ENCODE measurements at regions not wholly inside any gene's neighbourhood (a gene's known extent, or its start where the extent isn't known, plus 50 kb on each side); places are given as distances from the start of the nearest gene placed in this dataset.

- no peaks in the 10 kb centered on the region for H4K20me1 ChIP-seq (ENCODE audit: insufficient read depth, poor library complexity, severe bottlenecking)
- H3K9me2 ChIP-seq (replicated peaks; ENCODE audit: insufficient read depth) = no peaks in the 10 kb centered on the region
- no peak for DNase-seq (ENCODE audit: low spot score)
- no peak overlapping the region for H3K4me3 ChIP-seq
- H3K4me2 ChIP-seq = no peak overlapping the region
- no peaks in the 10 kb centered on the region for H3K79me2 ChIP-seq
- no peaks in the 10 kb centered on the region for H3K9me3 ChIP-seq (ENCODE audit: low read depth)
- H2AFZ ChIP-seq = no peak overlapping the region
- H3K4me1 ChIP-seq (ENCODE audit: insufficient read depth) = no peaks in the 10 kb centered on the region
- no peaks in the 10 kb centered on the region for H3K27me3 ChIP-seq
- 100% methylated on average over 1 of the region's 1 CpG for WGBS (ENCODE audit: low lambda C conversion rate, missing lambda C conversion rate)
- no peak for TF ChIP-seq CTCF (IDR thresholded peaks at IDR 0.05; ENCODE audit: poor library complexity)
- TF ChIP-seq EZH2 (IDR thresholded peaks at IDR 0.05; ENCODE audit: borderline replicate concordance) = no peak
- no peak for TF ChIP-seq EZH2phosphoT487 (IDR thresholded peaks at IDR 0.05; ENCODE audit: low read depth, severe bottlenecking, unreplicated experiment)
- no peak overlapping the region for H3K27ac ChIP-seq
- no peaks in the 10 kb centered on the region for H3K36me3 ChIP-seq (replicated peaks; ENCODE audit: insufficient read depth, low read depth)
These were observed 1556.8 kb downstream of the EFNA5 start for GRCh38 chr5:106113922-106114321.

DNA sequence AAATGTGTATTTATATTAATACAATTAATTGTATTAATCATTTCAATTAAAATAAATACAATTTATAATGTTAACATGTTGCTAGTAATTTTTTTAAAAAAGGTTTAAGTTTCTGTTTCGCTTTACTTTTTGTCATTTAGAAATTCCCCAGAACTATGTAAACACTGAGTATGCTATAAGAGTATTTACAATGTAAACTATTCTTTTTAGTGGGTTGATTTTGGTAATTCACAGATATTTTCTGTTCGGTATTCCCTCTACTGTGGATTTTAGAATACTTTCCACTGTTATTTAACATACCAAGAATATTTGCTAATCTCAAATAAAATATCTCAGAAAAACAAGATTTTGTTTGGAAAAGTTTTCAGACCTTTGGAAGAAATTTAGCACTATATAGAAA, 1564.4 kb downstream of the EFNA5 start:
- H3K9me3 ChIP-seq (ENCODE audit: low read depth) = no peaks in the 10 kb centered on the region
- no peaks in the 10 kb centered on the region for H3K36me3 ChIP-seq (replicated peaks; ENCODE audit: insufficient read depth, low read depth)
- no peaks in the 10 kb centered on the region for H3K27me3 ChIP-seq
- H3K4me3 ChIP-seq = no peak overlapping the region
- 38% methylated on average over 2 of the region's 2 CpGs for WGBS (ENCODE audit: low lambda C conversion rate, missing lambda C conversion rate)
- no peak overlapping the region for H2AFZ ChIP-seq
- no peaks in the 10 kb centered on the region for H4K20me1 ChIP-seq (ENCODE audit: insufficient read depth, poor library complexity, severe bottlenecking)
- H3K79me2 ChIP-seq = no peaks in the 10 kb centered on the region
- TF ChIP-seq CTCF (IDR thresholded peaks at IDR 0.05; ENCODE audit: poor library complexity) = no peak
- H3K9me2 ChIP-seq (replicated peaks; ENCODE audit: insufficient read depth) = no peaks in the 10 kb centered on the region
- no peak overlapping the region for H3K4me2 ChIP-seq
- no peaks in the 10 kb centered on the region for H3K4me1 ChIP-seq (ENCODE audit: insufficient read depth)
- DNase-seq (ENCODE audit: low spot score) = no peak
- no peak overlapping the region for H3K27ac ChIP-seq

DNA sequence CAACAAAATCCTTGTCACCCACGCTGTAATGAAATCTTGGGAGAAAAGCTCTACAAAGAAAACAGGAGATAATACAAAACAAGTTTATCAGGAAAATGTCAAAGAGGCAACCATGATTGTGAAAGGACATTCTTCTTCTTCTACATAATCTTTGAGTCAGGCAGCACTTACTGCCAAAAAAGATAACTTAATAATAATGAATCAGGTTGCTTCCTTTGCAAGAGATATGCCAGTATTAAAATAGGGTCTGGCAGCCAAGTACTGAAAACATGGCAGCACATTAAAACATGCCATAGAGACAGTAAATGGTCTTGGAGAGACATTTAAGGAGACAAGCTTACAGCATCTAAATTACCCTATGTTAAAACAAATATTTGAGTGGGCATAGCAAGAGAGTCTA, 1573.4 kb downstream of the EFNA5 start:
- Histone ChIP-seq H3K36me3 (replicated peaks; ENCODE audit: insufficient read depth, low read depth) (no peaks in the 10 kb centered on the region), H3K79me2 (no peaks in the 10 kb centered on the region), H3K27me3 (no peaks in the 10 kb centered on the region), H3K4me3 (no peak overlapping the region), H3K9me3 (ENCODE audit: low read depth) (no peaks in the 10 kb centered on the region), H4K20me1 (ENCODE audit: insufficient read depth, poor library complexity, severe bottlenecking) (no peaks in the 10 kb centered on the region), H3K4me1 (ENCODE audit: insufficient read depth) (no peaks in the 10 kb centered on the region), H3K4me2 (no peak overlapping the region), H3K27ac (no peak overlapping the region), H3K9me2 (replicated peaks; ENCODE audit: insufficient read depth) (no peaks in the 10 kb centered on the region), H2AFZ (no peak overlapping the region)
- DNase-seq (ENCODE audit: low spot score) = no peak
- 47% methylated on average over 1 of the region's 1 CpG for WGBS (ENCODE audit: low lambda C conversion rate, missing lambda C conversion rate)
- no peak for TF ChIP-seq EZH2phosphoT487 (IDR thresholded peaks at IDR 0.05; ENCODE audit: low read depth, severe bottlenecking, unreplicated experiment)
- no peak for TF ChIP-seq CTCF (IDR thresholded peaks at IDR 0.05; ENCODE audit: poor library complexity)
- no peak for TF ChIP-seq EZH2 (IDR thresholded peaks at IDR 0.05; ENCODE audit: borderline replicate concordance)

DNA sequence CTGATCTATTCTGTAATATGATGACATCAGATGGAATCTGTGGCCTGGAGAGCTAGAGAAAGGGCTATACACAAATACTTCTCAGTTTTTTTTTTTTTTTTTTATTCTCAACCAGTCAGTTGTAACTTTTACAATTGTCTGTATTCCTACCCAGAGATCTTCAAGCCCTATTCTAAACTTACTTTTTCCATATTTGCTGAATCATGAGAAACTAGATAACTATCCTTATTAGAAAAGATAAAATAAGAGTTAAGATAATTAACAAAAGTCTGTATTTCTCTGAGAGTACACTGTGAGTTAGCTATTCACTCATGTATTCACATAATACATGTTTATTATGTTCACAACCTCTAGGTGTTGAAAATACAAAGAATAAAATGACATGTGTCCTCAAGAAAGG, 1575.9 kb downstream of the EFNA5 start:
- H3K4me2 ChIP-seq = no peak overlapping the region
- H3K79me2 ChIP-seq = no peaks in the 10 kb centered on the region
- DNase-seq (ENCODE audit: low spot score) = no peak
- H3K9me3 ChIP-seq (ENCODE audit: low read depth) = no peaks in the 10 kb centered on the region
- no peaks in the 10 kb centered on the region for H3K36me3 ChIP-seq (replicated peaks; ENCODE audit: insufficient read depth, low read depth)
- H2AFZ ChIP-seq = no peak overlapping the region
- no peaks in the 10 kb centered on the region for H3K27me3 ChIP-seq
- no peak overlapping the region for H3K27ac ChIP-seq
- no peaks in the 10 kb centered on the region for H3K9me2 ChIP-seq (replicated peaks; ENCODE audit: insufficient read depth)
- TF ChIP-seq CTCF (IDR thresholded peaks at IDR 0.05; ENCODE audit: poor library complexity) (no peak), EZH2phosphoT487 (IDR thresholded peaks at IDR 0.05; ENCODE audit: low read depth, severe bottlenecking, unreplicated experiment) (no peak), EZH2 (IDR thresholded peaks at IDR 0.05; ENCODE audit: borderline replicate concordance) (no peak)
- no peaks in the 10 kb centered on the region for H3K4me1 ChIP-seq (ENCODE audit: insufficient read depth)
- no peak overlapping the region for H3K4me3 ChIP-seq
- no peaks in the 10 kb centered on the region for H4K20me1 ChIP-seq (ENCODE audit: insufficient read depth, poor library complexity, severe bottlenecking)
